HEK293 (cell line): ENCODE measurements at regions not wholly inside any gene's neighbourhood (a gene's known extent, or its start where the extent isn't known, plus 50 kb on each side); places are given as distances from the start of the nearest gene placed in this dataset.
A peak's percentile ranks its signal among the peaks of the same experiment; 100 is the strongest.

Experiments used
- CTCF ChIA-PET: fragments of 350-600 bp; formaldehyde crosslinking; extraction: SDS; loops from one replicate; lab custom pipeline; 2021; ENCODE audit warnings: antibody characterized with exemption; lab: Yijun Ruan, JAX
- POLR2A ChIA-PET: fragments of 300-600 bp; formaldehyde crosslinking; extraction: SDS; loops from one replicate; lab custom pipeline; 2020; ENCODE audit warnings: antibody characterized with exemption, inconsistent platforms; lab: Yijun Ruan, JAX
- H3K27ac ChIP-seq: fragments of 200-500 bp; sonication (Bioruptor generic); 2 replicates; pipeline ENCODE4 v1.5.1; 2014; ENCODE audit warnings: low read depth, low read length, control low read depth, inconsistent platforms; ENCODE audit errors: extremely low read depth
- H3K36me3 ChIP-seq, 2 experiments: fragments of 200-500 bp in 1 of 2; sonication (Bioruptor generic) in 1 of 2; 1 replicate in 1 of 2; 2 replicates in 1 of 2; pipeline ENCODE4 v1.5.1; 2014 to 2017; ENCODE audit warnings: inconsistent platforms in 2 of 2, low read length in 2 of 2; ENCODE audit not compliant: control insufficient read depth in 2 of 2, insufficient read depth in 1 of 2
- H3K4me1 ChIP-seq: fragments of 200-500 bp; sonication (Bioruptor generic); 2 replicates; pipeline ENCODE4 v1.5.1; 2014; ENCODE audit warnings: mild to moderate bottlenecking, low read length, inconsistent platforms; ENCODE audit not compliant: control insufficient read depth, insufficient read depth
- H3K4me3 ChIP-seq: 2 replicates; pipeline ENCODE4 v1.5.1; 2011; ENCODE audit warnings: low read depth, mild to moderate bottlenecking, control low read depth, low read length, moderate library complexity
- H3K9me3 ChIP-seq: fragments of 200-500 bp; sonication (Bioruptor generic); 2 replicates; pipeline ENCODE4 v1.5.1; 2014; ENCODE audit warnings: low read depth, low read length, inconsistent platforms; ENCODE audit not compliant: control insufficient read depth, insufficient read depth
- SP2 ChIP-seq: fragments of 450-650 bp; formaldehyde crosslinking; IDR thresholded peaks from 2 replicates; pipeline ENCODE4 v1.5.1; 2016; ENCODE audit warnings: missing biosample characterization, missing genetic modification characterization
- SP7 ChIP-seq: fragments of 450-650 bp; formaldehyde crosslinking; IDR thresholded peaks from 2 replicates; pipeline ENCODE4 v1.5.1; 2016; ENCODE audit warnings: missing biosample characterization, missing genetic modification characterization
- ZBTB44 ChIP-seq: fragments of 450-650 bp; IDR thresholded peaks from 2 replicates; pipeline ENCODE4 v1.5.1; 2018; ENCODE audit warnings: missing biosample characterization, mild to moderate bottlenecking, missing genetic modification characterization
- ZBTB48 ChIP-seq: fragments of 450-650 bp; formaldehyde crosslinking; IDR thresholded peaks from 2 replicates; pipeline ENCODE4 v1.5.1; 2016; ENCODE audit warnings: missing biosample characterization, missing genetic modification characterization
- ZEB2 ChIP-seq: fragments of 450-650 bp; formaldehyde crosslinking; IDR thresholded peaks from 2 replicates; pipeline ENCODE4 v1.5.1; 2016; ENCODE audit warnings: missing biosample characterization, missing genetic modification characterization
- ZIC2 ChIP-seq: fragments of 450-650 bp; formaldehyde crosslinking; IDR thresholded peaks from 2 replicates; pipeline ENCODE4 v1.5.1; 2016; ENCODE audit warnings: missing biosample characterization, missing genetic modification characterization
- ZNF324 ChIP-seq: fragments of 450-650 bp; formaldehyde crosslinking; IDR thresholded peaks from 2 replicates; pipeline ENCODE4 v1.5.1; 2016; ENCODE audit warnings: missing biosample characterization, missing genetic modification characterization
- ZNF530 ChIP-seq: fragments of 450-650 bp; formaldehyde crosslinking; IDR thresholded peaks from 2 replicates; pipeline ENCODE4 v1.5.1; 2016; ENCODE audit warnings: low read depth, missing biosample characterization, missing genetic modification characterization
- ZNF621 ChIP-seq: fragments of 450-650 bp; formaldehyde crosslinking; IDR thresholded peaks from 2 replicates; pipeline ENCODE4 v1.5.1; 2017; ENCODE audit warnings: missing biosample characterization, missing genetic modification characterization
- ZNF692 ChIP-seq: fragments of 450-650 bp; formaldehyde crosslinking; IDR thresholded peaks from 2 replicates; pipeline ENCODE4 v1.5.1; 2016; ENCODE audit warnings: missing biosample characterization, missing genetic modification characterization
- ZNF76 ChIP-seq: fragments of 450-650 bp; formaldehyde crosslinking; IDR thresholded peaks from 2 replicates; pipeline ENCODE4; 2016; ENCODE audit warnings: low read depth, missing biosample characterization, missing genetic modification characterization, borderline replicate concordance
- TF ChIP-seq, protein P1 (sequence below): fragments of 450-650 bp; formaldehyde crosslinking; IDR thresholded peaks from 2 replicates; pipeline ENCODE4 v1.5.1; 2016; ENCODE audit warnings: missing biosample characterization, missing genetic modification characterization
- TF ChIP-seq, protein P2 (sequence below): fragments of 450-650 bp; formaldehyde crosslinking; IDR thresholded peaks from 2 replicates; pipeline ENCODE4 v1.5.1; 2016; ENCODE audit warnings: missing biosample characterization, missing genetic modification characterization

DNA sequence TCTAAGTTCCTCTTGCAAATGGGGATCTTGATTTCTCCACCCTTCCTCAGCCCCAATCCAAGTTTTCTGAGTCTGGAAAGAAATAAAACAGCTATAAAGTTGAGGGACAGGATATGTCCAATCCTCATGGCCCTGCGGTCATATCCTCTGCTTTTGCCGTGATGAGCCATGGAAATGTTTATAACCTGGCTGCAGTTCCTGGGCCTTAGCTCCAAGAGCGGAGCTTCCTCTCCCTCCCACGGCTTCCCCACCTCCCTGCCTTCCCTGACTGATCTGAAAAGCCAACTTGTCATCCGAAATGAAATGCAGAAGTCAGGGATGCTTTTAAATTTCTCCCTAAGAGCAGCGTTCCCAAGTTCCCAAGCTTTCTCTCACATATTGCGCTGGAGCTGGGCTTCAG, 221.5 kb upstream of the SFRP2 start:
- peaks cover 2% of the 10 kb centered on the region; the same call in 1 of the 2 replicates for H3K4me1 ChIP-seq
- ChIA-PET CTCF (no interaction called here), POLR2A (no interaction called here)
- H3K27ac ChIP-seq: no peak overlapping the region
- no peaks in the 10 kb centered on the region for H3K9me3 ChIP-seq
- no peak overlapping the region for H3K4me3 ChIP-seq
- H3K36me3 ChIP-seq: no peaks in the 10 kb centered on the region
- TF ChIP-seq SP7 (tag by site-specific recombination): no peak
- no peak for TF ChIP-seq ZBTB44 (tag by site-specific recombination)

GRCh38 chr4:154009788-154010187, 220.9 kb upstream of the SFRP2 start:
- POLR2A ChIA-PET: no interaction called here
- Histone ChIP-seq H3K27ac (no peak overlapping the region), H3K9me3 (no peaks in the 10 kb centered on the region), H3K4me1 (no peaks in the 10 kb centered on the region; the same call in 1 of the 2 replicates), H3K4me3 (no peak overlapping the region)
- TF ChIP-seq ZNF692 (tag by site-specific recombination) (no peak), SP2 (tag by site-specific recombination) (no peak), ZNF530 (tag by site-specific recombination) (no peak)
- TF ChIP-seq, protein P1, sequence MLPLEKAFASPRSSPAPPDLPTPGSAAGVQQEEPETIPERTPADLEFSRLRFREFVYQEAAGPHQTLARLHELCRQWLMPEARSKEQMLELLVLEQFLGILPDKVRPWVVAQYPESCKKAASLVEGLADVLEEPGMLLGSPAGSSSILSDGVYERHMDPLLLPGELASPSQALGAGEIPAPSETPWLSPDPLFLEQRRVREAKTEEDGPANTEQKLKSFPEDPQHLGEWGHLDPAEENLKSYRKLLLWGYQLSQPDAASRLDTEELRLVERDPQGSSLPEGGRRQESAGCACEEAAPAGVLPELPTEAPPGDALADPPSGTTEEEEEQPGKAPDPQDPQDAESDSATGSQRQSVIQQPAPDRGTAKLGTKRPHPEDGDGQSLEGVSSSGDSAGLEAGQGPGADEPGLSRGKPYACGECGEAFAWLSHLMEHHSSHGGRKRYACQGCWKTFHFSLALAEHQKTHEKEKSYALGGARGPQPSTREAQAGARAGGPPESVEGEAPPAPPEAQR (tag by site-specific recombination): no peak
- TF ChIP-seq, all 188 proteins: peak for 0
- H3K36me3 ChIP-seq: no peaks in the 10 kb centered on the region
- CTCF ChIA-PET: no interaction called here

GRCh38 chr4:154009191-154009590, 220.3 kb upstream of the SFRP2 start:
- POLR2A ChIA-PET: no interaction called here
- Histone ChIP-seq H3K4me1 (no peaks in the 10 kb centered on the region), H3K27ac (no peak overlapping the region), H3K9me3 (no peaks in the 10 kb centered on the region), H3K36me3 (no peaks in the 10 kb centered on the region), H3K4me3 (no peak overlapping the region)
- CTCF ChIA-PET: no interaction called here
- no peak for TF ChIP-seq ZNF621 (tag by site-specific recombination)
- peak; percentile 72 for TF ChIP-seq ZIC2

- no peak overlapping the region for H3K4me3 ChIP-seq
- no peaks in the 10 kb centered on the region for H3K9me3 ChIP-seq
- ChIA-PET CTCF (no interaction called here), POLR2A (no interaction called here)
- H3K27ac ChIP-seq: no peak overlapping the region
- TF ChIP-seq ZNF76 (tag by site-specific recombination): no peak
- TF ChIP-seq, protein P2, sequence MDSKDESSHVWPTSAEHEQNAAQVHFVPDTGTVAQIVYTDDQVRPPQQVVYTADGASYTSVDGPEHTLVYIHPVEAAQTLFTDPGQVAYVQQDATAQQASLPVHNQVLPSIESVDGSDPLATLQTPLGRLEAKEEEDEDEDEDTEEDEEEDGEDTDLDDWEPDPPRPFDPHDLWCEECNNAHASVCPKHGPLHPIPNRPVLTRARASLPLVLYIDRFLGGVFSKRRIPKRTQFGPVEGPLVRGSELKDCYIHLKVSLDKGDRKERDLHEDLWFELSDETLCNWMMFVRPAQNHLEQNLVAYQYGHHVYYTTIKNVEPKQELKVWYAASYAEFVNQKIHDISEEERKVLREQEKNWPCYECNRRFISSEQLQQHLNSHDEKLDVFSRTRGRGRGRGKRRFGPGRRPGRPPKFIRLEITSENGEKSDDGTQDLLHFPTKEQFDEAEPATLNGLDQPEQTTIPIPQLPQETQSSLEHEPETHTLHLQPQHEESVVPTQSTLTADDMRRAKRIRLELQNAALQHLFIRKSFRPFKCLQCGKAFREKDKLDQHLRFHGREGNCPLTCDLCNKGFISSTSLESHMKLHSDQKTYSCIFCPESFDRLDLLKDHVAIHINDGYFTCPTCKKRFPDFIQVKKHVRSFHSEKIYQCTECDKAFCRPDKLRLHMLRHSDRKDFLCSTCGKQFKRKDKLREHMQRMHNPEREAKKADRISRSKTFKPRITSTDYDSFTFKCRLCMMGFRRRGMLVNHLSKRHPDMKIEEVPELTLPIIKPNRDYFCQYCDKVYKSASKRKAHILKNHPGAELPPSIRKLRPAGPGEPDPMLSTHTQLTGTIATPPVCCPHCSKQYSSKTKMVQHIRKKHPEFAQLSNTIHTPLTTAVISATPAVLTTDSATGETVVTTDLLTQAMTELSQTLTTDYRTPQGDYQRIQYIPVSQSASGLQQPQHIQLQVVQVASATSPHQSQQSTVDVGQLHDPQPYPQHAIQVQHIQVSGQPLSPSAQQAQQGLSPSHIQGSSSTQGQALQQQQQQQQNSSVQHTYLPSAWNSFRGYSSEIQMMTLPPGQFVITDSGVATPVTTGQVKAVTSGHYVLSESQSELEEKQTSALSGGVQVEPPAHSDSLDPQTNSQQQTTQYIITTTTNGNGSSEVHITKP (tag by site-specific recombination): no peak
- no peak for TF ChIP-seq ZBTB48 (tag by site-specific recombination)
- no peak for TF ChIP-seq ZEB2 (tag by site-specific recombination)
- no peak for TF ChIP-seq ZNF324 (tag by site-specific recombination)
- H3K36me3 ChIP-seq: no peaks in the 10 kb centered on the region
- no peaks in the 10 kb centered on the region for H3K4me1 ChIP-seq
Measured at GRCh38 chr4:154005171-154005520, 216.3 kb upstream of the SFRP2 start.
